ENCODE measurements at regions not wholly inside any gene's neighbourhood (a gene's known extent, or its start where the extent isn't known, plus 50 kb on each side); places are given as distances from the start of the nearest gene placed in this dataset.

DNA sequence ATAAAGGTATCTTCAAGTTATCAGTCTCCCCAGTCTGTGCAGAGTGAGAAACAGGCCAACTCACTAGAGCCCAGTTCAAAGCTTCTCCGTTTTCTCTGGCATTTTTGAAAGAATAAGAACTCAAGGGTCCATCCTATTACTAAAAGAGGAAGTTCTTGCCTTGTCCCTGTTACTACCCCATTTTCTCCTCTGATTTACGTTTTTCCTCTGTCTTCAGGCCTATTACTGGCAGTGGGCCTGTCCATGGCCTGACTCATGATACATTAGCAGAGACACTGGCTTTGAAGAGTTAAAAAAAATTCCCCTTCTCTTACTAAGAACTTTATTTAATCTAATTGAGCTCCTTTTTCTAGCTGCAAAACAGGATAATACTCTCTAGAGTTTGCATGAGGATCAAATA lies 624.0 kb upstream of the KLF4 start:
- H3K4me1 ChIP-seq, result no peaks in the 10 kb centered on the region
- H3K27ac ChIP-seq, result no peak overlapping the region
- TF ChIP-seq EP300 (IDR thresholded peaks at IDR 0.05; ENCODE audit: low read depth) (no peak), POLR2AphosphoS5 (IDR thresholded peaks at IDR 0.05) (no peak), POLR2A (IDR thresholded peaks at IDR 0.05) (no peak)
- TF ChIP-seq, protein P1, sequence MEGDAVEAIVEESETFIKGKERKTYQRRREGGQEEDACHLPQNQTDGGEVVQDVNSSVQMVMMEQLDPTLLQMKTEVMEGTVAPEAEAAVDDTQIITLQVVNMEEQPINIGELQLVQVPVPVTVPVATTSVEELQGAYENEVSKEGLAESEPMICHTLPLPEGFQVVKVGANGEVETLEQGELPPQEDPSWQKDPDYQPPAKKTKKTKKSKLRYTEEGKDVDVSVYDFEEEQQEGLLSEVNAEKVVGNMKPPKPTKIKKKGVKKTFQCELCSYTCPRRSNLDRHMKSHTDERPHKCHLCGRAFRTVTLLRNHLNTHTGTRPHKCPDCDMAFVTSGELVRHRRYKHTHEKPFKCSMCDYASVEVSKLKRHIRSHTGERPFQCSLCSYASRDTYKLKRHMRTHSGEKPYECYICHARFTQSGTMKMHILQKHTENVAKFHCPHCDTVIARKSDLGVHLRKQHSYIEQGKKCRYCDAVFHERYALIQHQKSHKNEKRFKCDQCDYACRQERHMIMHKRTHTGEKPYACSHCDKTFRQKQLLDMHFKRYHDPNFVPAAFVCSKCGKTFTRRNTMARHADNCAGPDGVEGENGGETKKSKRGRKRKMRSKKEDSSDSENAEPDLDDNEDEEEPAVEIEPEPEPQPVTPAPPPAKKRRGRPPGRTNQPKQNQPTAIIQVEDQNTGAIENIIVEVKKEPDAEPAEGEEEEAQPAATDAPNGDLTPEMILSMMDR (IDR thresholded peaks at IDR 0.05), result no peak
- no peak overlapping the region for H3K4me3 ChIP-seq
- in situ Hi-C loops (cut with MboI; ENCODE audit: low pct_ligation_motif_present in 1 of 4, low pct_unique_long_range_greater_than_20kb in 1 of 4, low sequenced_read_pairs in 3 of 4) (no loop called here), intact Hi-C loops (cut with DNase I; ENCODE audit: low total_unique reads) (no loop called here)
- 76 to 86% methylated on average over 1 to 2 of the region's 2 CpGs for WGBS, 2 donors (ENCODE audit: low coverage in 1 of 2)
- no peaks in the 10 kb centered on the region for H3K9me3 ChIP-seq
- H3K27me3 ChIP-seq, result no peaks in the 10 kb centered on the region
- H3K36me3 ChIP-seq, result no peaks in the 10 kb centered on the region
- DNase-seq, result no peak

DNA sequence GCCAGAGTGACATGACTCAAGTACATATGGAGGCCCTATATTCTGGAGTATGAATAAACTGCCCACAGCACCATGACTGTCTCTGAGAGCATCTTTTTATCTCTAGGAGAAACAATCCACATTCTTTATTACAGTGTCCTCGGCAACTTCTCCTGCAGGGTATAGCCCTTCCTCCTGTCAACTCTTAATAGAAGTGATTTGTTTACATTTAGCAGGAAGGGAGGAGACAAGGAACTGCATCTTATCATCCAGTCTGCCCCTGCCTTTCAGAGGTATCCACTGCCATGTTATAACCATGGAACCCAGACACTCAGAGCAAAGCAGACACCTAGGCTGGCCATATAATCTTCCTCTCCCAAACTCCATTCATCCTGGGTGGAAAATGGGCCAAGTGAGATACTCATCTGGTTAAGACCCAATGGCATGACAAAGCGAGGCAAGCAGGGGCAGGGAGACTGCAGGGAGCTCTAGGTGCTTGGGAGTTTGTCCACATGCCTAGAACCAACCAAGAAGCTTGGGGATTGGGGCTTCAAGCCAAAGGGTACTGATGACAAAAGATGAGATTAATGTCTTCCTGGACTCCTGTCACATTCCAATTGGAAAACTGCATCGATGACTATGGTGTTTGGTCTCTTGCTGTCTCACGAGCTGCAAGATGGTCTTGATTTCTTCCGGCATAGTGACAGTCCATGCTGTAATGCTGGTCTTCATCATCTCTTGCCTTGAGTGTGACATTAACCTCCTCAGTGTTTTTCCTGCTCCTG lies 620.5 kb upstream of the KLF4 start:
- Histone ChIP-seq H3K9me3 (no peaks in the 10 kb centered on the region), H3K4me1 (peaks cover 0 to 6% (median 0%) of the 10 kb centered on the region in 4 donors), H3K27ac (no peak overlapping the region), H3K36me3 (no peaks in the 10 kb centered on the region), H3K27me3 (no peaks in the 10 kb centered on the region), H3K4me3 (no peak overlapping the region)
- TF ChIP-seq, protein P1 (IDR thresholded peaks at IDR 0.05), result no peak
- TF ChIP-seq EP300 (IDR thresholded peaks at IDR 0.05; ENCODE audit: low read depth), result no peak
- TF ChIP-seq POLR2AphosphoS5 (IDR thresholded peaks at IDR 0.05), result no peak
- no peak for TF ChIP-seq POLR2A (IDR thresholded peaks at IDR 0.05)
- WGBS, 2 donors (ENCODE audit: low coverage in 1 of 2), result 74 to 90% methylated on average over 3 to 5 of the region's 5 CpGs
- intact Hi-C loops (cut with DNase I; ENCODE audit: low total_unique reads), result no loop called here
- in situ Hi-C loops (cut with MboI; ENCODE audit: low pct_ligation_motif_present in 1 of 4, low pct_unique_long_range_greater_than_20kb in 1 of 4, low sequenced_read_pairs in 3 of 4), result no loop called here
- no peak for DNase-seq

DNA sequence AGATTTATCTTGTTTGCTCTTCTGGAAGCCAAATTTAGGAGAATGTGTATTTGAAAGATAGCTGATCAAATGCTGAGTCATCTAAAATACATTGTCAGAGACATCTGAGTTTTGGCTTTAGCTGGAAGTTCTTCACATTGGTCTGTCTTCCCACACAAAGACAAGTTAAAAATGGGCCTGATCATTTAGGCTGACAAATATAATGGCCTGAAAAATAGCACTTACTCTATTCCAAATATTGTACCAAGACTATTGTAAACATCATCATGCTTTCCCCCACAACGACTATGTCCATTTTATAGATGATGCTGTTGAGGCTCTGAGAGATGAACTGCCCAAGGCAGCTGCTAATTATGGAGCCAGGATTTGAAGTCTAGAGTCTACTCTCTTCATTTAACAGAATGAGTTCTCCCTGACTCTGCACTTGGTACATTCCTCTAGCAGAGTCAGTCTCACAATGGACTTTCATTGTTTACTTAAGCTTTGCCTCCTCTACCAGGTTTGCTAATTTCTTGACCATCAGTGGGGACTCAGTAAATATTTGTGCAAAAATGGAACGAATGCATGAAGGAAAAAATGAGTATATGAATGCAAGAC lies 619.4 kb upstream of the KLF4 start:
- 37 to 93% methylated on average over 2 of the region's 2 CpGs for WGBS, 2 donors (ENCODE audit: low coverage in 1 of 2)
- intact Hi-C loops (cut with DNase I; ENCODE audit: low total_unique reads), result no loop called here

DNA sequence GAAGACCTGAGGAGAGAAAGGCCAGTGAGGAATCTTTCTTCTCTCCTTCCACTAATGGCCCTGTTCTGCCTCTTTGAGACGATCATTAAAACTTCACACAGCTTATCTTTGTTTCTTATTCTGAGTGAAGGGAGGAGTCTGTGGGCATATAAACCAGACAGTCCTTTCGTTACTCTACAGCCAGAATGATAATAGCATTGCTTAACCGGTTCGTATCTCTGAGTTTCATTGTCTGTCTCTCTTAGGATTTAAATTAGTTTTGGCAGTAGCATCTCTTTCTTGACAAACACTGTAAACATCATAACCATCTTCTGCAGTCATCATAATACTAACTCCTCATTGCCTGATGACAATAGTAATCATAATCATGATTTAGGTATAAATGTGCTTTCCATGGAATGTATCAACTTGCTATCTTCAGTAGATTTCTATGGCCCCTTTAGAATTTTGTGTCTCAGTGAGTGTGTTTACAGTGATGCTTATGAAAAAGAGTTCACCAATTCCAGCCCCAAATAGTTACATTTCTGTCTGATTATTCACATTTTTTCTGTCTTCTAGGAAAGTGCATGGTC lies 618.8 kb upstream of the KLF4 start:
- Histone ChIP-seq H3K27me3 (no peaks in the 10 kb centered on the region), H3K4me1 (peaks cover 0 to 10% (median 0%) of the 10 kb centered on the region in 4 donors), H3K9me3 (no peaks in the 10 kb centered on the region), H3K36me3 (no peaks in the 10 kb centered on the region), H3K27ac (no peak overlapping the region), H3K4me3 (no peak overlapping the region)
- DNase-seq, result no peak
- in situ Hi-C loops (cut with MboI; ENCODE audit: low pct_ligation_motif_present in 1 of 4, low pct_unique_long_range_greater_than_20kb in 1 of 4, low sequenced_read_pairs in 3 of 4), result no loop called here
- intact Hi-C loops (cut with DNase I; ENCODE audit: low total_unique reads), result no loop called here
- TF ChIP-seq POLR2A (IDR thresholded peaks at IDR 0.05) (no peak), POLR2AphosphoS5 (IDR thresholded peaks at IDR 0.05) (no peak), EP300 (IDR thresholded peaks at IDR 0.05; ENCODE audit: low read depth) (no peak)
- TF ChIP-seq, protein P1 (IDR thresholded peaks at IDR 0.05), result no peak
- WGBS, 2 donors (ENCODE audit: low coverage in 1 of 2), result 29 to 43% methylated on average over 4 of the region's 4 CpGs

More for the DNA sequence above, 619.4 kb upstream of the KLF4 start:
- in situ Hi-C loops (cut with MboI; ENCODE audit: low pct_ligation_motif_present in 1 of 4, low pct_unique_long_range_greater_than_20kb in 1 of 4, low sequenced_read_pairs in 3 of 4), result no loop called here
- DNase-seq, result no peak
- H3K4me3 ChIP-seq, result no peak overlapping the region
- H3K9me3 ChIP-seq, result no peaks in the 10 kb centered on the region
- peaks cover 0 to 10% (median 0%) of the 10 kb centered on the region in 4 donors for H3K4me1 ChIP-seq
- no peak overlapping the region for H3K27ac ChIP-seq
- no peaks in the 10 kb centered on the region for H3K27me3 ChIP-seq
- TF ChIP-seq POLR2AphosphoS5 (IDR thresholded peaks at IDR 0.05), result no peak
- no peak for TF ChIP-seq POLR2A (IDR thresholded peaks at IDR 0.05)
- no peak for TF ChIP-seq EP300 (IDR thresholded peaks at IDR 0.05; ENCODE audit: low read depth)
- TF ChIP-seq, protein P1 (IDR thresholded peaks at IDR 0.05), result no peak
- no peaks in the 10 kb centered on the region for H3K36me3 ChIP-seq

Measured in transverse colon (tissue), 4 donors.